ENCODE measurements at regions not wholly inside any gene's neighbourhood (a gene's known extent, or its start where the extent isn't known, plus 50 kb on each side); places are given as distances from the start of the nearest gene placed in this dataset.

GRCh38 chr3:40745381-40746106 lies 220.8 kb downstream of the ZNF621 start:
- no peak overlapping the region for H3K4me3 Mint-ChIP-seq
- no peak overlapping the region for H3K27ac Mint-ChIP-seq
- no peak for DNase-seq
- H3K36me3 Mint-ChIP-seq (ENCODE audit: low read depth), result no peaks in the 10 kb centered on the region
- no peaks in the 10 kb centered on the region for H3K9me3 Mint-ChIP-seq
- intact Hi-C loops (cut with micrococcal nuclease), result no loop called here
- POLR2A ChIA-PET, result no interaction called here
- ATAC-seq (ENCODE audit: low read depth), result no peak
- CTCF ChIA-PET, result no interaction called here
- H3K4me1 Mint-ChIP-seq, result peaks cover 5% of the 10 kb centered on the region
- H3K27me3 Mint-ChIP-seq, result peaks cover 5% of the 10 kb centered on the region
- no peak for TF ChIP-seq CTCF (IDR thresholded peaks at IDR 0.05)

GRCh38 chr3:40751666-40752065 lies 226.9 kb downstream of the ZNF621 start:
- no peaks in the 10 kb centered on the region for H3K9me3 Mint-ChIP-seq
- no peaks in the 10 kb centered on the region for H3K4me1 Mint-ChIP-seq
- ChIA-PET CTCF (no interaction called here), POLR2A (no interaction called here)
- intact Hi-C loops (cut with micrococcal nuclease), result no loop called here
- no peak for ATAC-seq (ENCODE audit: low read depth)
- H3K27ac Mint-ChIP-seq, result no peak overlapping the region
- no peak overlapping the region for H3K4me3 Mint-ChIP-seq
- TF ChIP-seq CTCF (IDR thresholded peaks at IDR 0.05), result no peak
- H3K36me3 Mint-ChIP-seq (ENCODE audit: low read depth), result no peaks in the 10 kb centered on the region
- no peak for DNase-seq
- peaks cover 16% of the 10 kb centered on the region for H3K27me3 Mint-ChIP-seq

GRCh38 chr3:40752492-40752891 lies 227.7 kb downstream of the ZNF621 start:
- intact Hi-C loops (cut with micrococcal nuclease), result no loop called here
- H3K27me3 Mint-ChIP-seq, result peaks cover 12% of the 10 kb centered on the region
- H3K4me1 Mint-ChIP-seq, result no peaks in the 10 kb centered on the region
- ChIA-PET CTCF (no interaction called here), POLR2A (no interaction called here)
- H3K4me3 Mint-ChIP-seq, result no peak overlapping the region
- H3K9me3 Mint-ChIP-seq, result no peaks in the 10 kb centered on the region
- no peak overlapping the region for H3K27ac Mint-ChIP-seq
- no peak for ATAC-seq (ENCODE audit: low read depth)
- H3K36me3 Mint-ChIP-seq (ENCODE audit: low read depth), result no peaks in the 10 kb centered on the region
- no peak for TF ChIP-seq CTCF (IDR thresholded peaks at IDR 0.05)
- DNase-seq, result no peak

GRCh38 chr3:40753291-40753770 lies 228.6 kb downstream of the ZNF621 start:
- no peaks in the 10 kb centered on the region for H3K9me3 Mint-ChIP-seq
- ChIA-PET POLR2A (no interaction called here), CTCF (no interaction called here)
- no peaks in the 10 kb centered on the region for H3K4me1 Mint-ChIP-seq
- intact Hi-C loops (cut with micrococcal nuclease), result no loop called here
- H3K36me3 Mint-ChIP-seq (ENCODE audit: low read depth), result no peaks in the 10 kb centered on the region
- H3K4me3 Mint-ChIP-seq, result no peak overlapping the region
- H3K27me3 Mint-ChIP-seq, result peaks cover 12% of the 10 kb centered on the region
- no peak for TF ChIP-seq CTCF (IDR thresholded peaks at IDR 0.05)
- no peak for ATAC-seq (ENCODE audit: low read depth)
- no peak for DNase-seq
- no peak overlapping the region for H3K27ac Mint-ChIP-seq

- H3K4me3 Mint-ChIP-seq, result no peak overlapping the region
- H3K27ac Mint-ChIP-seq, result no peak overlapping the region
- no peaks in the 10 kb centered on the region for H3K36me3 Mint-ChIP-seq (ENCODE audit: low read depth)
- no peak for DNase-seq
- no peaks in the 10 kb centered on the region for H3K9me3 Mint-ChIP-seq
- no peak for TF ChIP-seq CTCF (IDR thresholded peaks at IDR 0.05)
- intact Hi-C loops (cut with micrococcal nuclease), result no loop called here
- ChIA-PET CTCF (no interaction called here), POLR2A (no interaction called here)
- H3K27me3 Mint-ChIP-seq, result peaks cover 12% of the 10 kb centered on the region
- no peaks in the 10 kb centered on the region for H3K4me1 Mint-ChIP-seq
- no peak for ATAC-seq (ENCODE audit: low read depth)
These were observed 229.2 kb downstream of the ZNF621 start for GRCh38 chr3:40753951-40754350.
